ENCODE measurements at regions not wholly inside any gene's neighbourhood (a gene's known extent, or its start where the extent isn't known, plus 50 kb on each side); places are given as distances from the start of the nearest gene placed in this dataset.

DNA sequence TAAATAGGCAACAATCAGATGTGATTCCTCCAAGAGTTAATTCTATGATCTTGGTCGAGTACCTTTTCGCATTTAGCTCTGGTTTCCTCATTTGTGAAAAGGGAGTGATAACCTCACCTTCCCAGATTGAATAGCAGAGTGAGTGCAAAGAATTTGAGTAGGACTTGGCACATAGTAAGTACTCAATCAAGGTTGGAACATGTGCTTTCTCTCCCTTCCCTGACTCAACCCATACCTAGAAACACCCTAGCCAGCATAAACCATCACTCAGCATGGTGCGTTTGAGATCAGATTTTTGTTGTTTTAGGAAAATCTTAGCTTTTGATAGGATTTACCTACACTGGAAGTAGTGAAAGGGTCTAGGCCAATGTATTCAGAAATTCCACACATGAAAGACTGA lies 333.4 kb upstream of the NT5E start:
- H2BK120ac ChIP-seq (ENCODE audit: low read depth, low read length, poor library complexity, severe bottlenecking) = no peak overlapping the region
- Mint-ChIP-seq H3K27ac (no peak overlapping the region), H3K4me3 (no peak overlapping the region), H3K4me1 (peaks cover 0 to 17% of the 10 kb centered on the region in 2 experiments; a peak in 3 of 4 replicates), H3K9me3 (no peaks in the 10 kb centered on the region), H3K27me3 (ENCODE audit: low read depth) (no peaks in the 10 kb centered on the region; the same call in 1 of the 2 replicates), H3K36me3 (ENCODE audit: insufficient read depth in 1 of 3, low read depth in 3 of 3) (no peaks in the 10 kb centered on the region)
- H4K20me1 ChIP-seq (ENCODE audit: control insufficient read depth, insufficient read depth, insufficient read length) = no peaks in the 10 kb centered on the region
- no peak overlapping the region for H2BK15ac ChIP-seq (ENCODE audit: low read depth, low read length)
- H3K27ac ChIP-seq (ENCODE audit: insufficient read length, low read depth, low read length) = no peak overlapping the region
- H2BK12ac ChIP-seq (ENCODE audit: insufficient read length, low read depth, low read length) = no peak overlapping the region
- no peak overlapping the region for H3T11ph ChIP-seq (ENCODE audit: low read length)
- no peak overlapping the region for H2AK5ac ChIP-seq (ENCODE audit: insufficient read length, low read length)
- H3K4me1 ChIP-seq (ENCODE audit: insufficient read depth, low read length) = no peaks in the 10 kb centered on the region; the same call in 1 of the 2 replicates
- no peak overlapping the region for H4K8ac ChIP-seq (replicated peaks; ENCODE audit: insufficient read length, low read depth, low read length)
- H2AFZ ChIP-seq (ENCODE audit: low read length) = no peak overlapping the region
- TF ChIP-seq, protein P1, sequence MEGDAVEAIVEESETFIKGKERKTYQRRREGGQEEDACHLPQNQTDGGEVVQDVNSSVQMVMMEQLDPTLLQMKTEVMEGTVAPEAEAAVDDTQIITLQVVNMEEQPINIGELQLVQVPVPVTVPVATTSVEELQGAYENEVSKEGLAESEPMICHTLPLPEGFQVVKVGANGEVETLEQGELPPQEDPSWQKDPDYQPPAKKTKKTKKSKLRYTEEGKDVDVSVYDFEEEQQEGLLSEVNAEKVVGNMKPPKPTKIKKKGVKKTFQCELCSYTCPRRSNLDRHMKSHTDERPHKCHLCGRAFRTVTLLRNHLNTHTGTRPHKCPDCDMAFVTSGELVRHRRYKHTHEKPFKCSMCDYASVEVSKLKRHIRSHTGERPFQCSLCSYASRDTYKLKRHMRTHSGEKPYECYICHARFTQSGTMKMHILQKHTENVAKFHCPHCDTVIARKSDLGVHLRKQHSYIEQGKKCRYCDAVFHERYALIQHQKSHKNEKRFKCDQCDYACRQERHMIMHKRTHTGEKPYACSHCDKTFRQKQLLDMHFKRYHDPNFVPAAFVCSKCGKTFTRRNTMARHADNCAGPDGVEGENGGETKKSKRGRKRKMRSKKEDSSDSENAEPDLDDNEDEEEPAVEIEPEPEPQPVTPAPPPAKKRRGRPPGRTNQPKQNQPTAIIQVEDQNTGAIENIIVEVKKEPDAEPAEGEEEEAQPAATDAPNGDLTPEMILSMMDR (conservative IDR thresholded peaks at IDR 0.05) = no peak
- H3K9me3 ChIP-seq (ENCODE audit: control insufficient read depth, low read depth, low read length) = no peaks in the 10 kb centered on the region
- H3K27me3 ChIP-seq (ENCODE audit: insufficient read depth, low read length) = no peaks in the 10 kb centered on the region
- H3K9ac ChIP-seq (ENCODE audit: extremely low read depth, insufficient read length, low read length) = no peak overlapping the region
- H3K79me1 ChIP-seq (ENCODE audit: insufficient read depth, low read depth, low read length, poor library complexity, severe bottlenecking) = no peaks in the 10 kb centered on the region
- no peak for DNase-seq
- no peak overlapping the region for H4K91ac ChIP-seq (ENCODE audit: insufficient read length, low read depth, low read length)
- no CpG with 5 or more reads among the region's 3 CpGs for WGBS (ENCODE audit: extremely low coverage, insufficient read length, low lambda C conversion rate)
- no peak overlapping the region for H2BK5ac ChIP-seq (ENCODE audit: insufficient read length, low read length)
- no peak overlapping the region for H3K23ac ChIP-seq (ENCODE audit: insufficient read length, low read depth, low read length)
- no peak overlapping the region for H3K4me2 ChIP-seq (ENCODE audit: insufficient read depth, insufficient read length, low read length)
- H4K5ac ChIP-seq (ENCODE audit: insufficient read length, low read depth, low read length) = no peak overlapping the region
- H3K79me2 ChIP-seq (ENCODE audit: insufficient read depth, low read length) = no peaks in the 10 kb centered on the region
- H3K56ac ChIP-seq (ENCODE audit: insufficient read length, low read depth, low read length) = no peak overlapping the region
- H2BK20ac ChIP-seq (ENCODE audit: low read depth, low read length, poor library complexity, severe bottlenecking) = no peak overlapping the region
- no peak overlapping the region for H3K14ac ChIP-seq (ENCODE audit: insufficient read depth, low read length)
- no peaks in the 10 kb centered on the region for H3K23me2 ChIP-seq (ENCODE audit: insufficient read length, low read depth, low read length, poor library complexity, severe bottlenecking)
- no peak overlapping the region for H3K4ac ChIP-seq (ENCODE audit: low read depth, low read length)
- H3K18ac ChIP-seq (ENCODE audit: insufficient read length, low read depth, low read length) = no peak overlapping the region

Measured in H9 (cell line).